Stimulated activated CD4-positive, alpha-beta T cell treated with anti-CD3 and anti-CD28 coated beads, Interleukin-12 subunit alpha, Interleukin-12 subunit beta, amount 100 ng/mL, for 48 hours (primary cell): ENCODE measurements at regions not wholly inside any gene's neighbourhood (a gene's known extent, or its start where the extent isn't known, plus 50 kb on each side); places are given as distances from the start of the nearest gene placed in this dataset.
A peak's percentile ranks its signal among the peaks of the same experiment; 100 is the strongest.

Experiments
- DNase-seq, 3 donors: peaks; one replicate each; pipeline ENCODE4 v3.0.0-alpha.2; 2020; ENCODE audit warnings: low read depth in 2 of 3, low spot score in 1 of 3

- no peak for DNase-seq
Observed at GRCh38 chrX:40485102-40485826, 95.5 kb upstream of the ATP6AP2 start.

- DNase-seq, result no peak
Observed at GRCh38 chrX:40484408-40485091, 96.2 kb upstream of the ATP6AP2 start.

GRCh38 chrX:40483502-40483901 is 97.3 kb upstream of the ATP6AP2 start:
- no peak for DNase-seq

GRCh38 chrX:40479777-40480318 is 100.9 kb upstream of the ATP6AP2 start:
- DNase-seq, result no peak

GRCh38 chrX:40478474-40479065 is 102.2 kb upstream of the ATP6AP2 start:
- no peak for DNase-seq

GRCh38 chrX:40476958-40477357 is 103.8 kb upstream of the ATP6AP2 start:
- DNase-seq, result no peak

GRCh38 chrX:40474645-40475044 is 106.1 kb upstream of the ATP6AP2 start:
- no peak for DNase-seq

GRCh38 chrX:40474205-40474626 is 106.6 kb upstream of the ATP6AP2 start:
- no peak for DNase-seq

- no peak for DNase-seq
Observed at GRCh38 chrX:40473460-40474204, 107.1 kb upstream of the ATP6AP2 start.

GRCh38 chrX:40471965-40472648 is 108.7 kb upstream of the ATP6AP2 start:
- DNase-seq, result no peak

GRCh38 chrX:40470830-40471429 is 109.8 kb upstream of the ATP6AP2 start:
- DNase-seq, result no peak

- no peak for DNase-seq
Observed at GRCh38 chrX:40469316-40469715, 111.5 kb upstream of the ATP6AP2 start.

- peak in 1 of 3 donors; percentile 23 for DNase-seq
Observed at GRCh38 chrX:40468033-40468846, 112.5 kb upstream of the ATP6AP2 start.

GRCh38 chrX:40467454-40467853 is 113.3 kb upstream of the ATP6AP2 start:
- DNase-seq, result no peak

- DNase-seq, result no peak
Observed at GRCh38 chrX:40465735-40466551, 114.8 kb upstream of the ATP6AP2 start.

GRCh38 chrX:40462795-40463194 is 118.0 kb upstream of the ATP6AP2 start:
- DNase-seq, result no peak

GRCh38 chrX:40460926-40461325 is 119.8 kb upstream of the ATP6AP2 start:
- no peak for DNase-seq

- no peak for DNase-seq
Observed at GRCh38 chrX:40459571-40460158, 121.1 kb upstream of the ATP6AP2 start.
